Esophagus (tissue), 2 donors: ENCODE measurements at regions not wholly inside any gene's neighbourhood (a gene's known extent, or its start where the extent isn't known, plus 50 kb on each side); places are given as distances from the start of the nearest gene placed in this dataset.
"Not testable (repeated sequence)": the region's sequence is repeated elsewhere in the genome, so short reads cannot be mapped to it uniquely, and the experiment has no call there.

Experiments
- H3K27ac ChIP-seq, 2 donors: one replicate each; pipeline ENCODE4 v1.5.1; 2013; ENCODE audit warnings: low read depth in 2 of 2, mild to moderate bottlenecking in 2 of 2, inconsistent platforms in 1 of 2, low read length in 1 of 2, moderate library complexity in 1 of 2
- H3K27me3 ChIP-seq, 2 donors: one replicate each; pipeline ENCODE4 v1.6.1; 2013; ENCODE audit warnings: low read length in 2 of 2, control low read depth in 1 of 2, mild to moderate bottlenecking in 1 of 2; ENCODE audit not compliant: insufficient read depth in 2 of 2, control insufficient read depth in 1 of 2
- H3K36me3 ChIP-seq, 2 donors: one replicate each; pipeline ENCODE4 v1.6.1; 2013; ENCODE audit warnings: low read length in 1 of 2; ENCODE audit not compliant: control insufficient read depth in 2 of 2, insufficient read depth in 2 of 2
- H3K4me1 ChIP-seq, 2 donors: one replicate each; pipeline ENCODE4 v1.6.1; 2013; ENCODE audit warnings: low read length in 1 of 2; ENCODE audit not compliant: control insufficient read depth in 2 of 2, insufficient read depth in 2 of 2
- H3K4me3 ChIP-seq, 2 donors: one replicate each; pipeline ENCODE4 v1.5.1; 2013; ENCODE audit warnings: low read length in 2 of 2, mild to moderate bottlenecking in 2 of 2, low read depth in 1 of 2, moderate library complexity in 1 of 2
- H3K9me3 ChIP-seq, 2 donors: one replicate each; pipeline ENCODE4 v1.6.1; 2013; ENCODE audit warnings: mild to moderate bottlenecking in 2 of 2, low read depth in 1 of 2, low read length in 1 of 2, moderate library complexity in 1 of 2; ENCODE audit not compliant: control insufficient read depth in 2 of 2, insufficient read depth in 1 of 2
- WGBS, 2 donors: extraction: QIAGEN DNeasy Blood & Tissue Kit; methylation state at CpG; one replicate each; pipeline ENCODE4 v1.1.7; 2013; 5-methylcytosine and 5-hydroxymethylcytosine counted together
- donor health status: healthy with polysubstance abuse.
- donor health status: Bipolar disorder and iron deficiency.

GRCh38 chr15:53834214-53834613 is 74.8 kb upstream of the WDR72 start:
- H3K4me1 ChIP-seq, result no peaks in the 10 kb centered on the region
- WGBS, 2 donors, result 63 to 73% methylated on average over 2 of the region's 2 CpGs
- no peaks in the 10 kb centered on the region for H3K9me3 ChIP-seq

GRCh38 chr15:53833134-53833624 is 73.7 kb upstream of the WDR72 start:
- H3K4me3 ChIP-seq, result no peak overlapping the region
- no peaks in the 10 kb centered on the region for H3K36me3 ChIP-seq
- no peaks in the 10 kb centered on the region for H3K9me3 ChIP-seq
- WGBS, 2 donors, result 32 to 33% methylated on average over 4 of the region's 4 CpGs
- H3K4me1 ChIP-seq, result no peaks in the 10 kb centered on the region
- no peak overlapping the region for H3K27ac ChIP-seq
- H3K27me3 ChIP-seq, result no peaks in the 10 kb centered on the region

More at GRCh38 chr15:53834214-53834613, 74.8 kb upstream of the WDR72 start:
- H3K4me3 ChIP-seq, result no peak overlapping the region
- no peak overlapping the region for H3K27ac ChIP-seq
- H3K27me3 ChIP-seq, result no peaks in the 10 kb centered on the region
- no peaks in the 10 kb centered on the region for H3K36me3 ChIP-seq

- Histone ChIP-seq H3K9me3 (no peaks in the 10 kb centered on the region), H3K36me3 (no peaks in the 10 kb centered on the region), H3K27ac (no peak overlapping the region), H3K27me3 (no peaks in the 10 kb centered on the region), H3K4me3 (no peak overlapping the region), H3K4me1 (no peaks in the 10 kb centered on the region)
- 62 to 64% methylated on average over 5 of the region's 5 CpGs for WGBS, 2 donors
Measured at GRCh38 chr15:53831907-53832770, 72.7 kb upstream of the WDR72 start.

GRCh38 chr15:53830707-53831386 is 71.4 kb upstream of the WDR72 start:
- Histone ChIP-seq H3K4me3 (no peak overlapping the region), H3K27me3 (no peaks in the 10 kb centered on the region), H3K9me3 (no peaks in the 10 kb centered on the region), H3K27ac (no peak overlapping the region), H3K36me3 (no peaks in the 10 kb centered on the region), H3K4me1 (no peaks in the 10 kb centered on the region)
- WGBS, 2 donors, result 52 to 80% methylated on average over 17 of the region's 17 CpGs

- H3K4me1 ChIP-seq, result no peaks in the 10 kb centered on the region
- no peaks in the 10 kb centered on the region for H3K9me3 ChIP-seq
- 71 to 74% methylated on average over 2 of the region's 2 CpGs for WGBS, 2 donors
- no peak overlapping the region for H3K27ac ChIP-seq
- no peaks in the 10 kb centered on the region for H3K36me3 ChIP-seq
- no peaks in the 10 kb centered on the region for H3K27me3 ChIP-seq
- no peak overlapping the region for H3K4me3 ChIP-seq
Measured at GRCh38 chr15:53829923-53830459, 70.5 kb upstream of the WDR72 start.

GRCh38 chr15:53829471-53829870 is 70.0 kb upstream of the WDR72 start:
- Histone ChIP-seq H3K4me3 (no peak overlapping the region), H3K27ac (no peak overlapping the region), H3K9me3 (no peaks in the 10 kb centered on the region), H3K36me3 (no peaks in the 10 kb centered on the region), H3K4me1 (no peaks in the 10 kb centered on the region), H3K27me3 (no peaks in the 10 kb centered on the region)
- WGBS, 2 donors, result 75 to 81% methylated on average over 3 of the region's 3 CpGs

- Histone ChIP-seq H3K4me3 (no peak overlapping the region), H3K36me3 (no peaks in the 10 kb centered on the region), H3K27me3 (no peaks in the 10 kb centered on the region), H3K27ac (no peak overlapping the region), H3K4me1 (no peaks in the 10 kb centered on the region), H3K9me3 (no peaks in the 10 kb centered on the region)
- 88% methylated on average over 4 of the region's 4 CpGs for whole genome bisulfite sequencing, 2 donors
Measured at GRCh38 chr15:53827355-53827754, 67.9 kb upstream of the WDR72 start.

GRCh38 chr15:53811530-53811929 is 52.1 kb upstream of the WDR72 start:
- H3K4me1 ChIP-seq, result no peaks in the 10 kb centered on the region
- H3K4me3 ChIP-seq, result no peak overlapping the region
- no peaks in the 10 kb centered on the region for H3K36me3 ChIP-seq
- WGBS, 2 donors, result 4 to 16% methylated on average over 2 of the region's 2 CpGs
- H3K27ac ChIP-seq, result no peak overlapping the region
- no peaks in the 10 kb centered on the region for H3K27me3 ChIP-seq
- no peaks in the 10 kb centered on the region for H3K9me3 ChIP-seq

GRCh38 chr15:53810306-53810705 is 50.8 kb upstream of the WDR72 start:
- H3K4me3 ChIP-seq, H3K27ac ChIP-seq, H3K36me3 ChIP-seq, H3K9me3 ChIP-seq, H3K4me1 ChIP-seq, H3K27me3 ChIP-seq: not testable (repeated sequence)
- 63 to 79% methylated on average over 7 of the region's 7 CpGs for WGBS, 2 donors
